GM12873 (cell line): ENCODE measurements at regions not wholly inside any gene's neighbourhood (a gene's known extent, or its start where the extent isn't known, plus 50 kb on each side); places are given as distances from the start of the nearest gene placed in this dataset.

ENCODE experiments used
- TF ChIP-seq, protein P1 (sequence below): IDR thresholded peaks from 2 replicates; pipeline ENCODE4 v1.5.1; 2012; ENCODE audit warnings: low read depth, mild to moderate bottlenecking, moderate library complexity, low read length, control low read depth; ENCODE audit not compliant: insufficient read depth; ENCODE audit errors: missing control alignments

DNA sequence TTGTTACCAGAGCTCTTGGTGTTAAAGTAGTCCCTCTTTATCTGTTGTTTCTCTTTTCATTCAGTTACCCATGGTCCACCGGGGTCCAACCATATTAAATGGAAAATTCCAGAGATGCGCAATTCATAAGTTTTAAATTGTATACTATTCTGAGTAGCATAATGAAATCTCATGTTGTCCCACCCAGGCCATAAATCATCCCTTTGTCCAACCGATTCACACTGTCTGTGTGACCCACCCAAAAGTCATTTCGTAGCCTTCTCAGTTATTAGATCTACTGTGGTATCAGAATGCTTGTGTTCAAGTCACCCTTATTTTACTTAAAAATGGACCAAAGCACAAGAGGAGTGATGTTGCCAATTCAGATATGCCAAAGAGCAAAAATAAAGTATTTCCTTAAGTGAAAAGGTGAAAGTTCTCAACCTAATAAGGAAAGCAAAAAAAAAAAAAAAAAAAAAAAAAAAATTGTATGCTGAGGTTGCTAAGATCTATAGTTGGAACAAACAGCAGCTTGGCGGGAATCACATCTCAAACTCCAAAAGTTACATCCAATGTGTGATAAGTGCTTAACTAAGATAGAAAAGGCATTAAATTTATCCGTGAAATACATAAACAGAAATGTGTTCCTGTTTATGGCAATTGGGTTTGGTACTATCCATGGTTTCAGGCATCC is 106.8 kb upstream of the GPBP1 start:
- TF ChIP-seq, protein P1, sequence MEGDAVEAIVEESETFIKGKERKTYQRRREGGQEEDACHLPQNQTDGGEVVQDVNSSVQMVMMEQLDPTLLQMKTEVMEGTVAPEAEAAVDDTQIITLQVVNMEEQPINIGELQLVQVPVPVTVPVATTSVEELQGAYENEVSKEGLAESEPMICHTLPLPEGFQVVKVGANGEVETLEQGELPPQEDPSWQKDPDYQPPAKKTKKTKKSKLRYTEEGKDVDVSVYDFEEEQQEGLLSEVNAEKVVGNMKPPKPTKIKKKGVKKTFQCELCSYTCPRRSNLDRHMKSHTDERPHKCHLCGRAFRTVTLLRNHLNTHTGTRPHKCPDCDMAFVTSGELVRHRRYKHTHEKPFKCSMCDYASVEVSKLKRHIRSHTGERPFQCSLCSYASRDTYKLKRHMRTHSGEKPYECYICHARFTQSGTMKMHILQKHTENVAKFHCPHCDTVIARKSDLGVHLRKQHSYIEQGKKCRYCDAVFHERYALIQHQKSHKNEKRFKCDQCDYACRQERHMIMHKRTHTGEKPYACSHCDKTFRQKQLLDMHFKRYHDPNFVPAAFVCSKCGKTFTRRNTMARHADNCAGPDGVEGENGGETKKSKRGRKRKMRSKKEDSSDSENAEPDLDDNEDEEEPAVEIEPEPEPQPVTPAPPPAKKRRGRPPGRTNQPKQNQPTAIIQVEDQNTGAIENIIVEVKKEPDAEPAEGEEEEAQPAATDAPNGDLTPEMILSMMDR, result no peak

DNA sequence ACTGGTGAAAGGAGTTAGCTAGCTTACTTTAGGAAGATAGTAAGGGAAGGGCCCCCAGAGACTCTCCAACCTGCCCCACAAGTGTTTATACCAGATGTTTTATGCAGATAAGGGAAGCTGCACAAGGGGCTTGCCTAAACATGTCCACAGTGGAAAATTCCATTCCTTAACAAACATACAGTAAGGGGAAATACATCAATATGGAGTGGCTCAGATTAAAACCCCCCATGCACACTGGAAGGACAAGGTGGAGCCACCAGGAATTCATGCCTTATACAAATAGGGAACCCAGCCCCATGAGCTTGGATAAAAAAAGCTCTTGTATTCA is 106.3 kb upstream of the GPBP1 start:
- TF ChIP-seq, protein P1, result no peak

- TF ChIP-seq, protein P1, result no peak
Observed at GRCh38 chr5:57069115-57069835, 104.6 kb upstream of the GPBP1 start.

DNA sequence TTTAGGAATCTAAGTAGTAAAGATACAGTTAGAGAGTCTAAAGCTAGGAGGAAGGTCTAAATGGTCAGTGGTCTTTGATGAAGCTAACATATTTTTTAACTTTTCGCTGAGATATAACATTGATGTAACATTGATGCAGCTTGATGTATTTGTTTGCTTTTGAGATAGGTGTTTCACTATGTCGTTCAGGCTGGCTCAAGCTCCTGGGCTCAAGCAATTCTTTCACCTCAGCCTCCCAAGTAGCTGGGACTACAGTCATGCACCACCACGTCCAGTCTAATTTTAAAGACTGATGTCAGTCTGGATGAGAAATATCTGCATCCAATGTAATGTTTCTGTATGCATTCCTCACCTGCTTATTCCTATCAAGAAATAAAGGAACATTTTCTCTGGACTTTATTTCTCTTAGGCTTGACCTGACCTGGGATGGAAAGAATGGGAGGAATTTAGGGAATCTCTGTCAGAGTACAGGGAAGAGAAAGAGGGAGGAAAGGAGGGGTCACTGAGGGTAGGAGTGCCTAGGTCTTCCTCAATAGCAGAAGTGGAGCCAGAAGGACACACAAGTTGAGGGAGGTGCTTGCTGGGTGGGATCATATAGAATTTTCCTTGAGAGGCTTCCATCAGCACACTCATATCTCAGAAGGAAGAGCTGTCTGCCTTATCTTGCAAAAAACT is 101.5 kb upstream of the GPBP1 start:
- TF ChIP-seq, protein P1, result no peak

GRCh38 chr5:57082441-57083067 is 91.3 kb upstream of the GPBP1 start:
- TF ChIP-seq, protein P1, result peak; percentile 15

- TF ChIP-seq, protein P1, result no peak
Observed at GRCh38 chr5:57085306-57086081, 88.4 kb upstream of the GPBP1 start.
